Esophagus muscularis mucosa (tissue), 3 donors: ENCODE measurements at regions not wholly inside any gene's neighbourhood (a gene's known extent, or its start where the extent isn't known, plus 50 kb on each side); places are given as distances from the start of the nearest gene placed in this dataset.

Source experiments
- CTCF ChIP-seq, 3 experiments: fragments of 200-600 bp in 2 of 3; fragments of 450-650 bp in 1 of 3; sonication (generic) in 2 of 3; IDR thresholded peaks; one replicate each; pipeline ENCODE4 v1.5.1; 2017 to 2019; ENCODE audit warnings: antibody characterized with exemption in 3 of 3, mild to moderate bottlenecking in 2 of 3, moderate library complexity in 1 of 3
- POLR2AphosphoS5 ChIP-seq, 2 donors: sonication (generic); formaldehyde crosslinking; IDR thresholded peaks; one replicate each; pipeline ENCODE4 v1.6.1; 2017; ENCODE audit warnings: antibody characterized with exemption in 2 of 2

- no peak for TF ChIP-seq POLR2AphosphoS5 (IDR thresholded peaks at IDR 0.05)
- TF ChIP-seq CTCF (IDR thresholded peaks at IDR 0.05) = no peak
Observed at GRCh38 chr15:62510791-62511190, 345.7 kb upstream of the C2CD4B start.
